ENCODE measurements at regions not wholly inside any gene's neighbourhood (a gene's known extent, or its start where the extent isn't known, plus 50 kb on each side); places are given as distances from the start of the nearest gene placed in this dataset.
"Not testable (repeated sequence)": the region's sequence is repeated elsewhere in the genome, so short reads cannot be mapped to it uniquely, and the experiment has no call there.

DNA sequence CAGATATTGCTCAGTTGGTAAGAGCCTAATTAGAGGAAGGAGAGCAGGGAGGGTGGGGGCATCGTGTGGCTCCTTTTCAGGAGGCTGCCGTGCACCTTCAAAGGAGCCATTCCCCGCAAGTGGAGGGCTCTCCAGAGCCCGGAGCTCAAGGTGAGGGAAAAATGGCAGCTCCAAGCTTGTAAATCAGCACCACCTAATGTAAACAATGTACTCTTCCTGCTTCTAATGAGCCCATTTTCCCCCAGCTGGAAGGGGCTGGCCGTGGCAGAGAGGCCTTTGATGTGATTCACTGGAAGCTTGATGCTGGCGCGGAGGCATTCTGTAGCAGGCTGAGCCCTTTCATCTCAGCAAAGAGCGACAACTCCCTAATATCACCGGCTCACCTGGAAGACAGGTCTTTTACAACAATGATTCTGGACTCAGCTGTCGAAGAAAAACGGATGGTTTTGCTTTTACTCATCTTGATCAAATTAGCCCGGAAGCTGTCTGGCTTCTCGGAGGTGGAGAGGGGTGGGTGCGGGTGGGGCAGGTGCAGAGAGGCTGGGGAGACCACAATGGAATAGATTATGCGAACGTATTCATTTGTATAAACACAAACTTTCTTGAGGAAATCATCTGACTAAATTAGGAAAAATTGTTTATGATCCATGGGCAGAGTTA is 112.5 kb downstream of the RRAGC start:
- no peak for DNase-seq

DNA sequence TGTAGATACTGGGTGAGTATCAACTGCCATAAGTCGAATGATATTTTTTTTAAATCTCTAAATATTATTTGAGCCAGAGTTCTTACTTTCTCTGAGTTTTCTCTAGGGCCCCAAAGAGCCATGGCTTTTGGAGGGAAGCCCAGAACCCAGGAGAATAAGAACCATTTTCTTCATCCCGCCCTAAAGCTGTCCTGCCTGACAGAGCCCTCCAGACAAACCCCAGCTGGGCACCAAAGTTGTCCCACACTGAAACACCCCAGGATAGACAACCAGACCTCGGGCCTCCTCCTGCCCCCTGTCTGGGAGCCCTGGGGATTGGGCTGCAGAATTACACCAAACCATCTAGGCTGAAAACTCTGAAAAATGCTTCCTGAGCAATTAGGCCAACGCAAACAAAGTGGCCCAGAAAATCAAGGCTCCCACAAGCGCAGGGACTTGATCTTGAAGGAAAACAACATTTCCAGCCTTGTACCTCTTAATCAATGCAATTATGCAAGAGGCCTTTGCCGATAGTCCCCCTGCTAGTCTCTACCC is 113.1 kb downstream of the RRAGC start:
- DNase-seq, result no peak

DNA sequence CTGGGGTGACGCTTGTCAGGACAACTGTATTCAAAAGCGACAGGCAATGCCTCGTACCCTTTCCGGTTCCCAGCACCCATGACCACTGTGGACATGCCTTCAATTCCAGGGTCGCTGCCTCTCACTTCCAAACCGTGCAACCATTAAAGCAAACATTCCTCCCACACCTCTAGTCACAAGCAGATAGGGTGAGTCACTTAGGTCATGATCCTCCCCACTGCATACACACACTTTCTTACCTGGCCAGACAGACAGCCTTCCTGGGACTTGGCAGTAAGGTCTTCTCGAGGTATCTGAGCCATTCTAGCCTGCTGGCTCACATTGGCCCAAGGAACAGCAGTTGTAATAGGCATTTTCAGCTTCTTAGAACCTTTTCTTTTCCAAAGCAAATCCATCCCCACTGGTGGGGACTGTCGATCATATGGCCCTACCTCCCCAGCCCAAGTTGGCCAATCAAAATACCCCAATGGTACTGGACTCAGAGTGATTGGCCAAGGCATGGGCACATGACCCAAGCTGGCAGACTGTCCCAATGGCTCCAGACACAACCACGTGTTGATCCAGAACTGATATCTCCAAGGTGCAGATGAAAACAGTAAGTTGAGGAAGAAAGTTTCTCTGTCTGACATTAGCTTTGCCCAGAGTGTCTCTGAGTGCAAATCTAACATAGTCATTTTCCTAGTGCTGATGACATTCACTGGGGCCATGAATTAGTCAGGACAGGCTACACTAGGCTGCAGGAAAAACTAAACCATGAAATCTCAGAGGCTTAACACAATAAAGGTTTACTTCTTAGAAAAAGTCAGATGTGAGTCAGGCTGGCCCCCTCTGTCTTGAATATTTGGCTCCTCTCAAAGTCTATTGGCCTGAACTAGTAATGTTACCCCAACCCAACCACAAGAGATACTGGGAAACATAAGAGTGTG is 113.8 kb downstream of the RRAGC start:
- DNase-seq, result peak; percentile 26

DNA sequence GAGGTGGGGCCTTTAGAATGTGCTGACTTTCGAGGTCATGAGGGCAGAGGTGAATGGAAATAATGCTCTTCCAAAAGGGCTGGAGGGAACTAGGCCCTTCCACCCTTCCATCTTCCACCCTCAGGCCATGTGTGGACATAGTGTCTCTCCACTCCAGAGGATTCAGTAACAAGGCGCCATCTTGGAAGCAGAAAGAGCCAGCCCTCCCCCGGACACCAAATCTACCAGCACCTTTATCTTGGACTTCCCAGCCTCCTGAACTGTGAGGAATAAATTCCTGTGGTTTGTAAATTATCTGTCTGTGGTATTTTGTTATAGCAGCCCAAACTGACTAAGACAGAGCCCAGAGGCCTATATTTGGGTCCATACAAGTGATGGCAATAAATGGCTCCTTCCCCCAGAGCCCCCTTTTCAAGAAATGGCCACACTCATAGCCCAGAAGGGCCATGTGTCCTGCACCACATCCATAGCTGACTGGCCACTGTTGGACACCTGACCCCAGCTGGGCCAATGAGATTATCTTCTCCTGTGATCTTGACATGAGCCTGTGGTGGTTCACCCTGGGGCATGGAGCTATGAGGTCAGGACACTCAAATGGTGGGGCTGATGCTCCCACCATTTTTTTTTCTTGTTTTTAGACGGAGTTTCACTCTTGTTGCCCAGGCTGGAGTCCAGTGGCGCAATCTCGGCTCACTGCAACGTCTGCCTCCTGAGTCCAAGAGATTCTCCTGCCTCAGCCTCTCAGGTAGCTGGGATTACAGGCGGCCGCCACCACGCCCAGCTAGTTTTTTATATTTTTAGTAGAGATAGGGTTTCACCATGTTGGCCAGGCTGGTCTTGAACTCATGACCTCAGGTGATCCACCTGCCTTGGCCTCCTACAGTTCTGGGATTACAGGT is 114.9 kb downstream of the RRAGC start:
- no peak for DNase-seq

DNA sequence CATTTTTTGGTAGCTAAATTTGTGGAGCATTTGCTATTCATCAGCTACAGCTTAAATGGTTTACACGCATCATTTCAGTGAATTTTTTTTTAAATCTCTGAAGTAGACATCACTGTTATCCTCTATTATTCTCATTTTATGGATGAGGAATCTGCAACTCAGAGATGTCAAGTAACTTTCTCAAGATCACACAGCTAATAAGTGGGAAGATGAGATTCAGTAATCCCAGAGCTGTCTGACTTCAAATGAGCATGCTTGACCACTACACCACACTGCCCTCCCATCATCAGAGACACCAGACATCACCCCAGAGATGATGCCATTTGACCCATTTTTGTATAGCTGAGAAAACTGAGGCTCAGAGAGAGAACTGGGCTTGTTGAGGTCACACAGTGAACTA is 116.4 kb downstream of the RRAGC start:
- DNase-seq, result no peak

DNA sequence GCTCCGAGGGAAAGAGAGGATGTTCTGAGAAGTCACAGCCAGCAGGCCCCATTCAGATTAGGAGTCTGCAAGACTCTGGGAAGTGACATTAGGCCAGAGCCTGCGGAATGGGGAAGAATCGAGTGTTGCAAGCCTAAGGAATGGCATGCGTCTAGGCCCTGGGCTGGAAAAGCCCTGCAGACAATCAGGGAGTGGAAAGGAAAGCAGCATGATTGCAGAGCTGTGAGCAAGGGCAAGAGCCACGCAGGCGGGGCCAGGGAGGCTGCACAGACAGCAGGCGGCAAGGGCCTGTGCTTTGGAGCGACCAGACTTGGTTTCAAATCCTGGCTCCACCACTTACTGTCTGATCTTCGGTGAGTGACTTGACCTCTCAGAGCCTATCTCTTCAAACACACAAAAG is 118.2 kb downstream of the RRAGC start:
- no peak for DNase-seq

DNA sequence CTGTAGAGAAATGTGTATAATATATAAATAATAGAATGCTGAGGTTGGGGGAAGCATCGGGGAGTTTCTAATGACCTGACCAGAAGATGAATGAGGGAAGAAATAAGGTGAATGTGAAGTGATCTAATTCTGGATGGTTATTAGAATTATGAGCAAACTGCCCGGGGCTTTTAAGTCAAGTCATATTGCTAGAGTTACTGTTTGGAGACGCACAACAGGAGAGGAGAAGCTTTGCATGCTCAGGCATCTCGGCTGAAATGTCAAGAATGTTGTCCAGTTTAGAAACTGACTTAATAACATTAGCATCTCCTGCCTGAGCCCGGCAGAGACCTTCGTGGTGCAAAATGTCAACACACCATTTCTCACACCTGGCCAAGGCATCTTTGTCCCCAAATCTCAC is 119.1 kb downstream of the RRAGC start:
- DNase-seq, result no peak

DNA sequence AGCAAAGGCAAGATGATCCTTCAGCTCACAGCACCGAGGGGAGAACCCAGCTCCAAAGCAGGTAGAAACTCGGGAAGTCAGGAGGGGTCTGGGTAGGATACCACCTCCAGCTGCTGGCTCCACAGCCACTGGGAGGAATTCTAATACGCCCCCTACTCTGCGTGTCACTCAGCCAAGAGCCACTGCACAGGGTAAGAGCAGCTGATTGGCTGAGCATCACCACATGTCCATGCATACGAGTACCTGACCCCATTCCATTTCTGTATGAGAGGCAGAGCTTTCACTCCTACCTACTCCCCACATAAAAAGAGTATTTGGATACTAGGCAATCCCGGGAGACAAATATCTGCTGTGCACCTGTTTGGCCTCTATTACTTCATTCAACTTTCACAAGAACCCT is 121.4 kb downstream of the RRAGC start:
- no peak for DNase-seq

DNA sequence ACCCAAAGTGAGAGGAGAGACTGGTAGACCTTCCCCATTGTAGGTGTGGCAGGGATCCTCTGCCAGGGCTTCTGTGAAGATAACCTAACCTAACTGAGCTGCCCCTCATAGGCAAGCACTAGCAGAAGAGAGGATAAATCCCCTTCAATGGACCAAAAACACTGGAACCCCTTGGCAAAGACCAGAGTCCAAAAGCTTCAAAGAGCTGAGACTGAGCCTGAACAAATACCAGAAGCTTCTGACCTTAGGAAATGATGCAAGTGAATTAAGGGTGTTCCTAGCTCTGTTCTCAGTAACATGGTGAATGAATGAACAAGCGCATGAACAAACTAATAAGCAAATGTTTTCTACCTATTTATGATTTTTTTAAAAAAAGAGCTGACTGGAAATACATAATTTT is 123.2 kb downstream of the RRAGC start:
- DNase-seq, result no peak

DNA sequence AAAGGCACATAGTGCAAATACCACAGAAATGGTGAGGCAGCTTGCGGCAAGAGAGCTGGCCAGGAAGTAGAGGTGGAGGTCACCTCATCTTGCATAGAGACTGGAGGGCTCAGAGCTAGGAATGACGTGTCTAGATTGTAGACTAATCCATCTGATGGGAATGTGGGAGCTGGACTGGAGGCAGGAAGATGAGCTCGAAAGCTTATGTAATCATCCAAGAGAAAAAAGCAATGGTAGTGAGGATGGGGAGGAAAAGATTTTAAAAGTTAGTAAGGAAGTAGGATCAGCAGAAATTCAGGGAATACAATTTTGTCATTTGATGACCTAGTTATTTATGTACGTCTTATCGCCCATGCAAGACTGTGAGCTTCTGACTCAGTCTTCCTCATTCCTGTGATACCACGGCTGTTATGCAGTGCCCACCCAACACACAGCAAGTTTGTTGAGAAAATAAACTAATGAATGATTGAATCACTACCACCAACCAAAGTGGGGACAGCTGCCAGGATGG is 123.9 kb downstream of the RRAGC start:
- DNase-seq, result no peak

DNA sequence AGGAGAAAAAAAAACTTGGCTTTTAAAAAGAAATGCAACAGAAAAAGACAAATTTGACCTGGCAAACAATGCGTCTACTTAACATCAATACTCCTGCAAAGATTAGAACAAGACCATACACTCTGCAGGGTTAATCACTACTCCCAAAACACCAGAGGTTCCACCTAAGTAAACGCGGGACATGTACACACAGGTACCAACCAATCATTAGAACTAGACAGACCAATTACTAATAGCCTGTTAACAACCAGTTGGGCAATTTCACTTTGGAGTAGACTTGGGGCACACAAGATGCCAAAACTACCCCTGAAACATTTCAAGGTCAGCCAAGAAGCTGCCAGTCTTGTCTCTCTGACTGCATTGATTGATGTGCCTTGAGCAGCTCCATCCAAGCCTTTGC is 125.8 kb downstream of the RRAGC start:
- DNase-seq, result no peak

DNA sequence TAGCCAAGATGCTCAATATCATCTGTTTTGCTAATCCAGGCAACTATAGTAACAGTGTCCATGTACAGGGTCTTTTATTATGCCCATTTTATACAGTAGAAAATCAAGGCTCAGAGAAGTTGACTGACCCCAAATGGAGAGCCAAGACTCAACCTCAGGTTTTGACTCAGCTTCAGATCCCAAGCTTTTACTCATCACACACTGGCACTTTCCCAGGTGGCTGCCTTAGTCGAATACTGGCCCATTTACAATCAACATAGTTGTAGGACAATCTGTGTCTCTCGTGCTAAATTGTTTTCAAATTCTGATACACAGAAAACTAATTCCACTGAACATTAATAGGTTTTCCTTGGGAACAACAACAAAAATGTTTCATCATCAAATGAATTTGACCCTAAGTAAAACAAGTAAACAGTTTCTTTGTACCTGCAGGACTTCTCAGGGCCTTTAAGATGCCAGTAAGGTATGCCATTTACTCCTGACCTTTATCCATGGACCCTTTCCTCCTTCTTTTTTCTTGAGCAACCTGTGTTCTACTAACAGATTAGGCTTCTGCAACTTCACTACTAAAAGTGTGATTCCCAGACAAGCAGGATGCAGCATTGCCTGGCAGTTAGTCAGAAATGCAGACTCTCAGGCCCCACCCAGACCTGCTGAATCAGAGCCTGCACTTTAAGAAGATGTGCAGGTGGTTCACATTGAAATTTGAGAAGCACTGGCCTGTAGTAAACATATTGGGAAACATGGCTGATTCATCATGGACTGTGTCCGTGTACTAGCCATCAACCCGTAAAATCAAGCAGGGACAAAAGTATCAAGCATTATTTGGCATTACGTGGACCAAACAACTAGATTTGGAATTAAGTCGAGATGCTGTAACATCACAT is 128.8 kb downstream of the RRAGC start:
- DNase-seq, result no peak

DNA sequence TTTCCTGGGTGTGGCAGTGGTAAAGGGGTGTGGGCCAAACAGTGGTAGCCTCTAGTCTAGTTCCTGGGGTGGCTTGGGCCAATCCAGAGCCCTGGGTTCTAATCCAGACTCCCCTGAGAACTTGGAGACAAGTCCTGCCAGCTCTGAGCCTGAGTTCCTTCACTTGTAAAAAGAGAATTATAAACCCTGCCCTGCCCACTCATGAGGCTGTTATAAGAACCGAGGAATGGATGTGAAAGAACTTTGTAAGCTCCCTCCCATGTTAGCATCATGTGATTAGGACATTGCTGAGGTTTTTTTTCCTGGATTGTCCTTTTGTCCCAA is 131.0 kb downstream of the RRAGC start:
- no peak for DNase-seq

DNA sequence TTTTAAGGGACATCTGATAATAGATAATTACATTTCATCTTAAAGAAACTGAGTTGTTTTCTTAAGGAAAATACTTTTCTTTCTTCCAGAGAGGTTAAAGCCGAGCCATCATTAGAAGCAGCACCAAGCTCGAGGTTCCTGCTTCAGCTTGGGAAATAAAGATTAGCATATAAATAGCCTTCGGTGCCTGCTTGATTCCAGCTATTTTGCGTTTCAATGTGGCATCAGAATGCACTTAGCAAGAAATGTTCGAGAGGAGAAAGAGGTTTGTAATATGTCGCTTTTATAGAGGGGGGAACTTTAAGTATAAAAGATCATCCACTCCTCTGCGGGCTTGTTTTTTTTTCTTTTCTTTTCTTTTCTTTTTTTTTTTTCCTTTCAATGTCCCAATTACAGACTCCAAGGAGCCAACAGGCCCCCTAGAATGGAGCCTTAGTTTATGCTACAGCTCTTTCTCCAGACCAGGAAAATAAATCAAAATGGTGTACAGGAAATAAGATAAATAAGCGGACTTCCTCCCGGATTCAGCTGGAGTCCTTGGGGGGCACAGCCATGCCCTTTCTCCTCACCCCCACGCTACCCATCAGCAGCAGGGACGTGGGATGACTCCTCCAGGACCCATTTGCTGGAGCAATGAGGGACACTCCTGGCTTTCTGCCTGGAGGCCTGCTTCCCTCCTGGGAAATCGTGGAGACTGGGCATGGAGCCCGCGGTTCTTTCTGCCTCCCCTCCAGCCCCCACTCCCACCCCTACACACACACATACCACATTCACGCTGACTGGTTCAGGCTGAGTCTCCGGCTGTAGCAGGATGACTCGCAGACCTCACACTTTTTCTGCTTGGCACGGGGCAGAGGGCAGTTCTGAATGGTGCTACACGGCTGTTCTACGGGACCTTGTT is 131.6 kb downstream of the RRAGC start:
- no peak for DNase-seq

DNA sequence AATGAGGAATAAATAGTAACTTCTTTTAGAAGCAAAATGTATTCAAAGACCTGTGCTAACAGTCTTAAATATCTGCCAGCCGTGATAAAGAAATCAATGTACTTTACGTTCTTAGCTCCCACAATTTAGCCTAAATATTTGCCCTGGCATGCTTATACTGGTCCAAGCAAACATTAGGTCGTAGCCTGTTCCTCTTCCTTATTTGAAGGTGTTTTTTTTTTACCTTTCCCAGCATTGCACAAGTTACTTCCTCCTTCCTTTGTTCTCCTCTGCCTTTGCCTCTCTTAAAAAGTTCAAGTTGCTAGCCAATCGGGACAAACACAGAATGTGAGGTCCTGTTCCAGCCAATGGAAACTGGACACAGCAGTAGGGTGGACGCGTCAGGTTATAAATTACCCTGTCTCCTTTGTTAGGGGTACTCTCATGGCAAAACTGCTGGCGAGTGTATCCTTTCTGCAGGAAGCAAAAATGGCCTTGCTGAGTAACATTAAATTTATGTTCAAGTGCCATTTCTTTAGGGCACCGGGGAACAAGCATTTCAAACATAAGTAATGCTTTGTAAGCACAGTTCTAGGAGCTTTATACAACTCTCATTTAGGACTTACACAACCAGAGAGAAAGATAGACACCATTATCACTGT is 134.1 kb downstream of the RRAGC start:
- not testable (repeated sequence) for DNase-seq

DNA sequence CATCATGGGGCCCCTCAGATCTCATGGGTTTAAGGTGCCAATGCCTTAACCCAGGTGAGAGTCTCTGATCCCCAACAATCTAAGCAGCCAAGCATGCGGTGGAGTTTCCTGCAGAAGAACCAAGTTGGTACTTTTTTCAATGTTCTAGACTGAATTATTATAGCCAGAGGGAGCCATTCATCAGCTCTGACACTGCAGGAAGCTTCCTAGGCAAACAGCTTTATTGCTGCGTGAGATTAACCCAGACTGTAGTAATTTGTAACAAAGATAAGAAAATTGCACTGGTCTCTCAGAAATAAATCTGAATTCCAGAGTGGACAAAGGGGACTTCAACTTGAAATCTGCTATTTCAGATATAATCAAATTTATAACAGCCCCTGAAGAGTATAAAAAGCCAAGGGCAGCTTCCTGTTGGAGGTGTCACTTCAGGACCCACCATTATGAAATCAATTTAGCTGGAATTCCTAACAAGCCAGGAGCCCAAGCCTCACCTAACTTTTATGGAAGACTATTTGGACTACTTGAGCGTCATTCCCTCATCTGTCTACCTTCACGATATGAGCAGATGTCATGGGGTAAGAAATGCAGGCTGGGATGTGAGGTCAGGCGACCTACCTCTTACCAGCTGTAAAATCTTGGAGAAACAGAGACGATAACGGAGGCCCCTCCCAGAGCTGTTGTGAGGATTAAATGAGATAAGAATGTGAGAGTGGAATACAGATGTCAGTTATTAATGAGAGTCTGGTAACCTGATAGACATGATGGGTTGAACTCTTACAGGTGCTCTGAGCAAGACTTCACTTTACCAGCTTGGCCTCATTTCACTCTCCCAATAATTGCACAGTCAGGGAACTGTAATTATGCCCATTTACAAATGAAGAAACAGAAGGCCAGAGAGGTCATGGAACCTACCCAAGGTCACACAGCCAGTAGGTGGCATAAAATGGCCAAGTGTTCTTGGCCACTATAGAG is 135.1 kb downstream of the RRAGC start:
- DNase-seq, result no peak

DNA sequence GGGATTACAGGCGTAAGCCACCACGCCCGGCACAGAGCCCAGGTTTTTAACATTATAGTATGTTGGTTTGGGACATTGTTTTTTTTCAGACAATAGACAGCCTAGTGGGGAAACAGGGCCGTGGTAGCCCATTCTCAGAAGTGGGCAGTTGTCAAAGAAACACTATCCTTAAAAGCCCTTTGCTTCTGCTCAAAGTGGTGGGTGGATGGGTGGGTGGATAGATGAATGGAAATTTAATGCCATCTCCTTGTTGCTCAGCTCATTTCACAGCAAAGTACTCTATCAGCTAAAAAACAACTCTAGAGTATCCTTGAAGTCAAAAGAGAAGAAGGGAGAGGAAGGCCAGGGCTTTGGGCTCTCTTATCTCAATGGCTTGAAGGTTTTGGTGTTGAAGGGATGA is 137.8 kb downstream of the RRAGC start:
- DNase-seq, result no peak

DNA sequence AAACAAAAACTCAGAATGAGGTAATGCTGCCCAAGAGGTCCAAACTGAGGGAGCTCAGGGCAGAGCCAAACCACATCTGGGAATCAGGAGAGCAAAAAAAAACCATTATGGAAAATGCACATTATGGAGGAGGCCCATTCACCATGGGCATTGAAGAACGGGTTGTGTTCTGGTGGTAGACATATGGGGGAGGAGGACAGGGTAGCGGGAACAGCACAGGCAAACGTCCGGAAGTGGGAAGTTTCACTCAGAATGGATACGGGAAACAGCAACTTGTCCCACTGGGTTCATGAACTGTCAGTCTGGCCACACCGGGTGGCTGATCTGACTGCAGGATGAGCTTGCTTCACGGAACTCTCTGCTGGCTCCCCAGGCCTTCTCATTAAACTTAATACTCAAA is 139.7 kb downstream of the RRAGC start:
- no peak for DNase-seq

DNA sequence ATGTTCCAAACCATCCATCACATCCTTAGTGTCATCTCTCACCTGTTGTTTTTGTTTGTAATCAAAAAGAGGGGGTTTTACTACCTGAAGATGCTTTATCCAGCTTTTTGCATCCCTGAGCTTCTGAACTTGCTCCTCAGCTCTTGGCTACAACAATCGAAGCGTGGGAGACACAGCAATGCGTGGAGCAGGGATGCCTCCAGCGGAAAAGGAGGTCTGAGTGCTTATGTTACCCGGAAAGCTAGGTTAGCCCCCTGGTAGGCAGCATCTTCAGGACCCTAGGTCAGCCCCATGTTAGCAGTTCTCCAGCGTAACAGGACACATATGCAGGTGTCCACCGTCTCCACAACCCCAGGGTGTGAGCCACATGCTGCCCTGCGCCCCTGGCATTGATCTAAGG is 141.5 kb downstream of the RRAGC start:
- DNase-seq, result no peak
